H9 (cell line): ENCODE measurements at regions not wholly inside any gene's neighbourhood (a gene's known extent, or its start where the extent isn't known, plus 50 kb on each side); places are given as distances from the start of the nearest gene placed in this dataset.

Experiments
- DNase-seq: peaks from one replicate; pipeline ENCODE4 v3.0.0-alpha.2; 2017
- H2AFZ ChIP-seq: one replicate; pipeline ENCODE4 v1.6.1; 2013; ENCODE audit warnings: mild to moderate bottlenecking, low read length, control low read depth, moderate library complexity
- H2AK5ac ChIP-seq: 2 replicates; pipeline ENCODE4 v1.6.1; 2013; ENCODE audit warnings: low read length, control low read depth, mixed read lengths; ENCODE audit not compliant: insufficient read length
- H2BK120ac ChIP-seq: one replicate; pipeline ENCODE4 v1.6.1; 2013; ENCODE audit warnings: low read depth, mild to moderate bottlenecking, low read length, control low read depth, inconsistent platforms; ENCODE audit not compliant: poor library complexity, severe bottlenecking
- H2BK12ac ChIP-seq: 2 replicates; pipeline ENCODE4 v1.6.1; 2013; ENCODE audit warnings: low read length, control low read depth, mixed read lengths, low read depth; ENCODE audit not compliant: insufficient read length
- H2BK15ac ChIP-seq: 2 replicates; pipeline ENCODE4 v1.6.1; 2013; ENCODE audit warnings: low read depth, low read length, control low read depth
- H2BK20ac ChIP-seq: one replicate; pipeline ENCODE4 v1.6.1; 2013; ENCODE audit warnings: low read depth, mild to moderate bottlenecking, low read length, control low read depth, inconsistent platforms; ENCODE audit not compliant: poor library complexity, severe bottlenecking
- H2BK5ac ChIP-seq: 2 replicates; pipeline ENCODE4 v1.6.1; 2013; ENCODE audit warnings: low read length, control low read depth, mixed read lengths; ENCODE audit not compliant: insufficient read length
- H3K14ac ChIP-seq: 2 replicates; pipeline ENCODE4 v1.6.1; 2013; ENCODE audit warnings: low read length, control low read depth; ENCODE audit not compliant: insufficient read depth
- H3K18ac ChIP-seq: 2 replicates; pipeline ENCODE4 v1.6.1; 2013; ENCODE audit warnings: low read depth, mild to moderate bottlenecking, mixed read lengths, low read length, control low read depth; ENCODE audit not compliant: insufficient read length
- H3K23ac ChIP-seq: 2 replicates; pipeline ENCODE4 v1.6.1; 2013; ENCODE audit warnings: low read length, control low read depth, mixed read lengths, low read depth; ENCODE audit not compliant: insufficient read length
- H3K23me2 ChIP-seq: 2 replicates; pipeline ENCODE4 v1.6.1; 2013; ENCODE audit warnings: low read depth, mild to moderate bottlenecking, mixed read lengths, low read length, control low read depth; ENCODE audit not compliant: insufficient read length, poor library complexity, severe bottlenecking
- H3K27ac ChIP-seq: 2 replicates; pipeline ENCODE4 v1.5.1; 2013; ENCODE audit warnings: low read length, control low read depth, mixed read lengths, low read depth; ENCODE audit not compliant: insufficient read length
- H3K27me3 ChIP-seq: 2 replicates; pipeline ENCODE4 v1.6.1; 2013; ENCODE audit warnings: low read length, control low read depth, inconsistent platforms; ENCODE audit not compliant: insufficient read depth
- H3K4ac ChIP-seq: 2 replicates; pipeline ENCODE4 v1.6.1; 2013; ENCODE audit warnings: low read depth, mild to moderate bottlenecking, control low read depth, inconsistent platforms, low read length, moderate library complexity
- H3K4me1 ChIP-seq: 2 replicates; pipeline ENCODE4 v1.6.1; 2013; ENCODE audit warnings: low read length, control low read depth, inconsistent platforms; ENCODE audit not compliant: insufficient read depth
- H3K4me2 ChIP-seq: 2 replicates; pipeline ENCODE4 v1.6.1; 2013; ENCODE audit warnings: low read length, control low read depth, mixed read lengths; ENCODE audit not compliant: insufficient read length, insufficient read depth
- H3K56ac ChIP-seq: 2 replicates; pipeline ENCODE4 v1.6.1; 2013; ENCODE audit warnings: low read depth, mild to moderate bottlenecking, mixed read lengths, low read length, control low read depth; ENCODE audit not compliant: insufficient read length
- H3K79me1 ChIP-seq: 2 replicates; pipeline ENCODE4 v1.6.1; 2013; ENCODE audit warnings: low read depth, mild to moderate bottlenecking, moderate library complexity, low read length, control low read depth, inconsistent platforms; ENCODE audit not compliant: insufficient read depth, poor library complexity, severe bottlenecking
- H3K79me2 ChIP-seq: 2 replicates; pipeline ENCODE4 v1.6.1; 2013; ENCODE audit warnings: low read length, control low read depth, inconsistent platforms; ENCODE audit not compliant: insufficient read depth
- H3K9ac ChIP-seq: 2 replicates; pipeline ENCODE4 v1.6.1; 2013; ENCODE audit warnings: low read length, control low read depth, mixed read lengths; ENCODE audit not compliant: insufficient read length; ENCODE audit errors: extremely low read depth
- H3K9me3 ChIP-seq: one replicate; pipeline ENCODE4 v1.6.1; 2013; ENCODE audit warnings: low read depth, low read length, inconsistent platforms; ENCODE audit not compliant: control insufficient read depth
- H3T11ph ChIP-seq: one replicate; pipeline ENCODE4 v1.6.1; 2013; ENCODE audit warnings: mild to moderate bottlenecking, low read length, control low read depth, inconsistent platforms
- H4K20me1 ChIP-seq: one replicate; pipeline ENCODE4 v1.6.1; 2013; ENCODE audit not compliant: control insufficient read depth, insufficient read length, insufficient read depth
- H4K5ac ChIP-seq: 2 replicates; pipeline ENCODE4 v1.6.1; 2013; ENCODE audit warnings: low read depth, mild to moderate bottlenecking, mixed read lengths, low read length, control low read depth; ENCODE audit not compliant: insufficient read length
- H4K8ac ChIP-seq: replicated peaks from 2 replicates; pipeline ENCODE4 v1.6.1; 2013; ENCODE audit warnings: low read length, control low read depth, mixed read lengths, low read depth; ENCODE audit not compliant: insufficient read length
- H4K91ac ChIP-seq: 2 replicates; pipeline ENCODE4 v1.6.1; 2013; ENCODE audit warnings: low read depth, mild to moderate bottlenecking, moderate library complexity, mixed read lengths, low read length, control low read depth; ENCODE audit not compliant: insufficient read length
- H3K27ac Mint-ChIP-seq, 3 experiments: 2 replicates in 2 of 3; 3 replicates in 1 of 3; pipeline ENCODE4 v1.8.0; 2020 to 2021; ENCODE audit warnings: mixed read lengths in 3 of 3, mild to moderate bottlenecking in 1 of 3, moderate library complexity in 1 of 3
- H3K27me3 Mint-ChIP-seq: 2 replicates; pipeline ENCODE4 v1.8.0; 2021; ENCODE audit warnings: low read depth, mild to moderate bottlenecking, moderate library complexity, mixed read lengths
- H3K36me3 Mint-ChIP-seq, 3 experiments: 2 replicates in 2 of 3; 3 replicates in 1 of 3; pipeline ENCODE4 v1.8.0; 2020 to 2021; ENCODE audit warnings: low read depth in 3 of 3, mixed read lengths in 3 of 3; ENCODE audit not compliant: insufficient read depth in 1 of 3
- H3K4me1 Mint-ChIP-seq, 2 experiments: 2 replicates each; pipeline ENCODE4 v1.8.0; 2020; ENCODE audit warnings: mixed read lengths in 2 of 2
- H3K4me3 Mint-ChIP-seq, 2 experiments: 2 replicates in 1 of 2; 3 replicates in 1 of 2; pipeline ENCODE4 v1.8.0; 2020 to 2021; ENCODE audit warnings: mild to moderate bottlenecking in 2 of 2, mixed read lengths in 2 of 2, moderate library complexity in 1 of 2
- H3K9me3 Mint-ChIP-seq, 2 experiments: 2 replicates in 1 of 2; 3 replicates in 1 of 2; pipeline ENCODE4 v1.8.0; 2020; ENCODE audit warnings: mild to moderate bottlenecking in 2 of 2, mixed read lengths in 2 of 2, moderate library complexity in 1 of 2
- WGBS: extraction: QIAGEN DNeasy Blood & Tissue Kit; methylation state at CpG from one replicate; pipeline ENCODE4 v1.1.7; 2013; ENCODE audit warnings: missing lambda C conversion rate, low lambda C conversion rate, mixed read lengths; ENCODE audit not compliant: insufficient read length; ENCODE audit errors: extremely low coverage; 5-methylcytosine and 5-hydroxymethylcytosine counted together
- TF ChIP-seq, protein P1 (sequence below): fragments of 200-600 bp; sonication (generic); conservative IDR thresholded peaks from 3 replicates; pipeline ENCODE4 v1.8.0; 2021; ENCODE audit warnings: antibody characterized with exemption, mild to moderate bottlenecking

GRCh38 chr4:44038811-44039210 is 409.8 kb downstream of the KCTD8 start:
- WGBS: no CpG with 5 or more reads among the region's 2 CpGs
- no peak overlapping the region for H2BK12ac ChIP-seq
- Mint-ChIP-seq H3K4me1 (peaks cover 9 to 18% of the 10 kb centered on the region in 2 experiments), H3K27me3 (no peaks in the 10 kb centered on the region), H3K4me3 (no peak overlapping the region), H3K27ac (no peak overlapping the region), H3K9me3 (peaks cover 0 to 2% of the 10 kb centered on the region in 2 experiments; a peak in 2 of 5 replicates), H3K36me3 (peaks cover 0 to 24% (median 7%) of the 10 kb centered on the region in 3 experiments; a peak in 4 of 7 replicates)
- no peak overlapping the region for H2BK5ac ChIP-seq
- H2BK15ac ChIP-seq: no peak overlapping the region
- H3K27ac ChIP-seq: no peak overlapping the region
- no peaks in the 10 kb centered on the region for H3K27me3 ChIP-seq
- H2BK20ac ChIP-seq: no peak overlapping the region
- H3K14ac ChIP-seq: no peak overlapping the region
- no peaks in the 10 kb centered on the region for H3K9me3 ChIP-seq
- no peak overlapping the region for H3K9ac ChIP-seq
- no peak overlapping the region for H4K8ac ChIP-seq
- H3K4me2 ChIP-seq: no peak overlapping the region
- no peaks in the 10 kb centered on the region for H3K79me2 ChIP-seq
- no peak overlapping the region for H2AK5ac ChIP-seq
- H4K20me1 ChIP-seq: no peaks in the 10 kb centered on the region
- no peak overlapping the region for H2BK120ac ChIP-seq
- DNase-seq: no peak
- TF ChIP-seq, protein P1, sequence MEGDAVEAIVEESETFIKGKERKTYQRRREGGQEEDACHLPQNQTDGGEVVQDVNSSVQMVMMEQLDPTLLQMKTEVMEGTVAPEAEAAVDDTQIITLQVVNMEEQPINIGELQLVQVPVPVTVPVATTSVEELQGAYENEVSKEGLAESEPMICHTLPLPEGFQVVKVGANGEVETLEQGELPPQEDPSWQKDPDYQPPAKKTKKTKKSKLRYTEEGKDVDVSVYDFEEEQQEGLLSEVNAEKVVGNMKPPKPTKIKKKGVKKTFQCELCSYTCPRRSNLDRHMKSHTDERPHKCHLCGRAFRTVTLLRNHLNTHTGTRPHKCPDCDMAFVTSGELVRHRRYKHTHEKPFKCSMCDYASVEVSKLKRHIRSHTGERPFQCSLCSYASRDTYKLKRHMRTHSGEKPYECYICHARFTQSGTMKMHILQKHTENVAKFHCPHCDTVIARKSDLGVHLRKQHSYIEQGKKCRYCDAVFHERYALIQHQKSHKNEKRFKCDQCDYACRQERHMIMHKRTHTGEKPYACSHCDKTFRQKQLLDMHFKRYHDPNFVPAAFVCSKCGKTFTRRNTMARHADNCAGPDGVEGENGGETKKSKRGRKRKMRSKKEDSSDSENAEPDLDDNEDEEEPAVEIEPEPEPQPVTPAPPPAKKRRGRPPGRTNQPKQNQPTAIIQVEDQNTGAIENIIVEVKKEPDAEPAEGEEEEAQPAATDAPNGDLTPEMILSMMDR: no peak
- H4K5ac ChIP-seq: no peak overlapping the region
- H3K4ac ChIP-seq: no peak overlapping the region
- no peak overlapping the region for H3K56ac ChIP-seq
- H4K91ac ChIP-seq: no peak overlapping the region
- no peak overlapping the region for H3T11ph ChIP-seq
- no peaks in the 10 kb centered on the region for H3K4me1 ChIP-seq
- no peaks in the 10 kb centered on the region for H3K79me1 ChIP-seq
- no peak overlapping the region for H2AFZ ChIP-seq
- no peaks in the 10 kb centered on the region for H3K23me2 ChIP-seq
- no peak overlapping the region for H3K18ac ChIP-seq
- H3K23ac ChIP-seq: no peak overlapping the region
